OCI-LY7 (cell line): ENCODE measurements at regions not wholly inside any gene's neighbourhood (a gene's known extent, or its start where the extent isn't known, plus 50 kb on each side); places are given as distances from the start of the nearest gene placed in this dataset.
A peak's percentile ranks its signal among the peaks of the same experiment; 100 is the strongest.
"Not testable (repeated sequence)": the region's sequence is repeated elsewhere in the genome, so short reads cannot be mapped to it uniquely, and the experiment has no call there.

Experiments used
- BruUV-seq: library from RNA; stranded (reverse); fragments of 400-500 nt; replicated peaks from 2 replicates; lab custom pipeline; 2021; lab: Mats Ljungman, UMichigan
- CTCF ChIA-PET: fragments of 300-600 bp; sonication (Branson Sonifier 250); formaldehyde crosslinking; loops from one replicate; lab custom pipeline; 2022; ENCODE audit warnings: antibody characterized with exemption; ENCODE audit not compliant: unreplicated experiment; lab: Charles Lee
- POLR2A ChIA-PET: fragments of 300-600 bp; sonication (Branson Sonifier 250); formaldehyde crosslinking; loops from one replicate; lab custom pipeline; 2022; ENCODE audit warnings: antibody characterized with exemption; lab: Charles Lee
- DNase-seq: peaks from one replicate; pipeline ENCODE4 v3.0.0-alpha.2; 2015; ENCODE audit warnings: low spot score
- H2AFZ ChIP-seq: fragments of 200-600 bp; sonication (generic), shearing (Covaris generic); 2 replicates; pipeline ENCODE4 v1.6.1; 2014; ENCODE audit warnings: mild to moderate bottlenecking, antibody characterized with exemption, low read length, moderate library complexity
- H3K27ac ChIP-seq: fragments of 200-600 bp; sonication (generic); 2 replicates; pipeline ENCODE4 v1.5.1; 2014; ENCODE audit warnings: mixed run types, low read depth, mild to moderate bottlenecking, moderate library complexity, low read length, inconsistent platforms; ENCODE audit not compliant: poor library complexity, severe bottlenecking
- H3K36me3 ChIP-seq: fragments of 200-600 bp; sonication (generic); 2 replicates; pipeline ENCODE4 v1.6.1; 2014; ENCODE audit warnings: mild to moderate bottlenecking, antibody characterized with exemption, low read length, moderate library complexity, mixed read lengths; ENCODE audit not compliant: insufficient read depth
- H3K4me1 ChIP-seq: fragments of 200-600 bp; sonication (generic); 2 replicates; pipeline ENCODE4 v1.5.1; 2014; ENCODE audit warnings: mild to moderate bottlenecking, low read length; ENCODE audit not compliant: insufficient read depth, poor library complexity, severe bottlenecking
- H3K4me2 ChIP-seq: fragments of 200-600 bp; sonication (generic); 2 replicates; pipeline ENCODE4 v1.6.1; 2014; ENCODE audit warnings: mild to moderate bottlenecking, low read length
- H3K4me3 ChIP-seq: fragments of 200-600 bp; sonication (generic); 2 replicates; pipeline ENCODE4 v1.5.1; 2014; ENCODE audit warnings: mild to moderate bottlenecking, low read depth, low read length; ENCODE audit not compliant: poor library complexity, severe bottlenecking
- H3K79me2 ChIP-seq: fragments of 200-600 bp; sonication (generic); 2 replicates; pipeline ENCODE4 v1.6.1; 2016; ENCODE audit warnings: low read depth, mild to moderate bottlenecking, low read length, moderate library complexity, mixed read lengths; ENCODE audit not compliant: insufficient read depth
- H3K9me2 ChIP-seq: fragments of 200-600 bp; sonication (generic); 2 replicates; pipeline ENCODE4 v1.6.1; 2016; ENCODE audit warnings: mild to moderate bottlenecking, low read length, mixed read lengths; ENCODE audit not compliant: insufficient read depth
- H3K9me3 ChIP-seq: fragments of 200-600 bp; sonication (generic); 2 replicates; pipeline ENCODE4 v1.6.1; 2014; ENCODE audit warnings: mild to moderate bottlenecking, mixed run types, low read length, mixed read lengths
- H4K20me1 ChIP-seq: fragments of 200-600 bp; sonication (generic); 2 replicates; pipeline ENCODE4 v1.6.1; 2014; ENCODE audit warnings: mild to moderate bottlenecking, antibody characterized with exemption, low read length, moderate library complexity, mixed read lengths; ENCODE audit not compliant: insufficient read depth
- CTCF ChIP-seq: fragments of 200-600 bp; sonication (generic); conservative IDR thresholded peaks from 2 replicates; pipeline ENCODE4 v1.5.1; 2014; ENCODE audit warnings: mild to moderate bottlenecking, antibody characterized with exemption, low read length, moderate library complexity, mixed read lengths
- EZH2phosphoT487 ChIP-seq: fragments of 200-600 bp; sonication (generic); IDR thresholded peaks from 2 replicates; pipeline ENCODE4 v1.6.1; 2018; ENCODE audit warnings: low read depth, borderline replicate concordance, mild to moderate bottlenecking, mixed run types, antibody characterized with exemption, low read length, moderate library complexity, mixed read lengths
- intact Hi-C: fragments of 100-400 bp; cut with micrococcal nuclease; formaldehyde crosslinking; loops from one replicate; pipeline ENCODE4 v1.10.0; 2022; ENCODE audit not compliant: unreplicated experiment

- Histone ChIP-seq H3K4me1 (no peaks in the 10 kb centered on the region), H3K79me2 (no peaks in the 10 kb centered on the region), H3K4me2 (no peak overlapping the region), H4K20me1 (no peaks in the 10 kb centered on the region), H3K27ac (no peak overlapping the region), H3K9me2 (no peaks in the 10 kb centered on the region), H2AFZ (no peak overlapping the region), H3K4me3 (no peak overlapping the region), H3K9me3 (no peaks in the 10 kb centered on the region), H3K36me3 (no peaks in the 10 kb centered on the region)
- POLR2A ChIA-PET, result no interaction called here
- no peak for TF ChIP-seq EZH2phosphoT487
- no peak for TF ChIP-seq CTCF
- CTCF ChIA-PET, result no interaction called here
- no peak for DNase-seq
- no TSS peak for BruUV-seq
- intact Hi-C loops, result loop anchor here (10.0 kb wide), 1 partner anchor 875 kb away; no protein-coding TSS in a partner anchor
These were observed 122.5 kb downstream of the MAGEE1 start for GRCh38 chrX:76550016-76550415.

GRCh38 chrX:76555269-76555668, 127.8 kb downstream of the MAGEE1 start:
- H3K9me3 ChIP-seq, result no peaks in the 10 kb centered on the region
- BruUV-seq, result no TSS peak
- H3K27ac ChIP-seq, result no peak overlapping the region
- no peak overlapping the region for H3K4me3 ChIP-seq
- no peak for DNase-seq
- intact Hi-C loops, result loop anchor here (5.0 to 10.0 kb wide), 2 partner anchors 870 to 1472 kb away; no protein-coding TSS in a partner anchor
- TF ChIP-seq CTCF (no peak), EZH2phosphoT487 (no peak)
- no peak overlapping the region for H2AFZ ChIP-seq
- H3K9me2 ChIP-seq, result no peaks in the 10 kb centered on the region
- CTCF ChIA-PET, result no interaction called here
- no peak overlapping the region for H3K4me2 ChIP-seq
- H3K4me1 ChIP-seq, result no peaks in the 10 kb centered on the region
- no peaks in the 10 kb centered on the region for H4K20me1 ChIP-seq
- POLR2A ChIA-PET, result no interaction called here
- no peaks in the 10 kb centered on the region for H3K36me3 ChIP-seq
- H3K79me2 ChIP-seq, result no peaks in the 10 kb centered on the region

GRCh38 chrX:76555816-76556215, 128.3 kb downstream of the MAGEE1 start:
- TF ChIP-seq EZH2phosphoT487 (no peak), CTCF (peak; percentile 72)
- peak; percentile 61 for DNase-seq
- POLR2A ChIA-PET, result no interaction called here
- Histone ChIP-seq H3K79me2 (no peaks in the 10 kb centered on the region), H3K36me3 (no peaks in the 10 kb centered on the region), H3K9me2 (no peaks in the 10 kb centered on the region), H2AFZ (no peak overlapping the region), H3K4me2 (no peak overlapping the region), H4K20me1 (no peaks in the 10 kb centered on the region), H3K9me3 (no peaks in the 10 kb centered on the region), H3K27ac (no peak overlapping the region), H3K4me1 (no peaks in the 10 kb centered on the region), H3K4me3 (no peak overlapping the region)
- CTCF ChIA-PET, result no interaction called here
- BruUV-seq, result no TSS peak
- intact Hi-C loops, result loop anchor here (5.0 to 10.0 kb wide), 2 partner anchors 869 to 1471 kb away; no protein-coding TSS in a partner anchor

- DNase-seq, POLR2A ChIA-PET, H2AFZ ChIP-seq, H3K4me3 ChIP-seq, H3K4me2 ChIP-seq, BruUV-seq, H4K20me1 ChIP-seq, H3K4me1 ChIP-seq, H3K9me2 ChIP-seq, intact Hi-C loops, H3K36me3 ChIP-seq, CTCF ChIA-PET, H3K27ac ChIP-seq, H3K9me3 ChIP-seq, H3K79me2 ChIP-seq: not testable (repeated sequence)
These were observed 137.3 kb downstream of the MAGEE1 start for GRCh38 chrX:76564842-76565241.
